A673 (cell line): ENCODE measurements at regions not wholly inside any gene's neighbourhood (a gene's known extent, or its start where the extent isn't known, plus 50 kb on each side); places are given as distances from the start of the nearest gene placed in this dataset.

Experiments
- BruUV-seq: library from RNA; stranded (reverse); fragments of 400-500 nt; replicated peaks from 2 replicates; lab custom pipeline; 2021; lab: Mats Ljungman, UMichigan
- CTCF ChIA-PET: fragments of 300-600 bp; sonication (Branson Sonifier 250); formaldehyde crosslinking; loops from one replicate; lab custom pipeline; 2022; ENCODE audit warnings: antibody characterized with exemption; lab: Charles Lee
- POLR2A ChIA-PET: fragments of 300-600 bp; sonication (Branson Sonifier 250); formaldehyde crosslinking; loops from one replicate; lab custom pipeline; 2022; ENCODE audit warnings: antibody characterized with exemption; ENCODE audit not compliant: low non-redundant PET; lab: Charles Lee
- DNase-seq: peaks from one replicate; pipeline ENCODE4 v3.0.0-alpha.2; 2015; ENCODE audit warnings: low spot score
- H3K27ac ChIP-seq: fragments of 200-600 bp; sonication (generic); 2 replicates; pipeline ENCODE4 v1.5.1; 2016; ENCODE audit warnings: mixed run types, low read depth, mild to moderate bottlenecking, mixed read lengths, antibody characterized with exemption, low read length; ENCODE audit not compliant: poor library complexity, severe bottlenecking
- H3K27me3 ChIP-seq: fragments of 200-600 bp; sonication (generic); replicated peaks from 2 replicates; pipeline ENCODE4 v1.6.1; 2017; ENCODE audit warnings: mixed run types, low read depth, mild to moderate bottlenecking, mixed read lengths, antibody characterized with exemption, low read length; ENCODE audit not compliant: insufficient read depth, poor library complexity
- H3K36me3 ChIP-seq: fragments of 200-600 bp; sonication (generic); 2 replicates; pipeline ENCODE4 v1.6.1; 2016; ENCODE audit warnings: mixed run types, mild to moderate bottlenecking, mixed read lengths, antibody characterized with exemption, low read length; ENCODE audit not compliant: insufficient read depth, poor library complexity, severe bottlenecking
- H3K4me1 ChIP-seq: fragments of 200-600 bp; sonication (generic); 2 replicates; pipeline ENCODE4 v1.6.1; 2017; ENCODE audit warnings: mixed run types, mild to moderate bottlenecking, mixed read lengths, antibody characterized with exemption, low read length; ENCODE audit not compliant: insufficient read depth, poor library complexity, severe bottlenecking
- H3K4me3 ChIP-seq: fragments of 200-600 bp; sonication (generic); 2 replicates; pipeline ENCODE4 v1.5.1; 2016; ENCODE audit warnings: low read depth, mixed run types, mild to moderate bottlenecking, mixed read lengths, low read length; ENCODE audit not compliant: poor library complexity, severe bottlenecking
- H3K9me3 ChIP-seq: fragments of 200-600 bp; sonication (generic); 2 replicates; pipeline ENCODE4 v1.6.1; 2016; ENCODE audit warnings: mixed run types, low read depth, mild to moderate bottlenecking, mixed read lengths, antibody characterized with exemption, low read length; ENCODE audit not compliant: poor library complexity, severe bottlenecking
- CTCF ChIP-seq: fragments of 300-800, 200-600 bp; sonication (generic); conservative IDR thresholded peaks from 2 replicates; pipeline ENCODE4 v1.5.1; 2017; ENCODE audit warnings: low read depth, mild to moderate bottlenecking, antibody characterized with exemption, low read length, moderate library complexity, mixed read lengths
- EZH2 ChIP-seq: fragments of 200-600 bp; sonication (generic); IDR thresholded peaks from 2 replicates; pipeline ENCODE4 v1.6.1; 2017; ENCODE audit warnings: borderline replicate concordance, low read depth, mild to moderate bottlenecking, mixed read lengths, antibody characterized with exemption, low read length; ENCODE audit not compliant: poor library complexity, severe bottlenecking
- intact Hi-C: fragments of 100-400 bp; cut with micrococcal nuclease; formaldehyde crosslinking; loops from one replicate; pipeline ENCODE4 v1.10.0; 2022; ENCODE audit not compliant: unreplicated experiment

GRCh38 chr7:4566714-4567113, 115.4 kb upstream of the FOXK1 start:
- TF ChIP-seq CTCF (no peak), EZH2 (no peak)
- H3K4me1 ChIP-seq, result no peaks in the 10 kb centered on the region
- no peaks in the 10 kb centered on the region for H3K36me3 ChIP-seq
- H3K9me3 ChIP-seq, result no peaks in the 10 kb centered on the region
- H3K27ac ChIP-seq, result no peak overlapping the region
- no peak for DNase-seq
- H3K4me3 ChIP-seq, result no peak overlapping the region
- CTCF ChIA-PET, result no interaction called here
- no TSS peak for BruUV-seq
- intact Hi-C loops, result no loop called here
- peaks cover 8% of the 10 kb centered on the region for H3K27me3 ChIP-seq
- POLR2A ChIA-PET, result no interaction called here

GRCh38 chr7:4574851-4575250, 107.2 kb upstream of the FOXK1 start:
- DNase-seq, result no peak
- Histone ChIP-seq H3K27me3 (peaks cover 5% of the 10 kb centered on the region), H3K27ac (no peak overlapping the region), H3K9me3 (no peaks in the 10 kb centered on the region), H3K4me3 (no peak overlapping the region), H3K36me3 (no peaks in the 10 kb centered on the region), H3K4me1 (no peaks in the 10 kb centered on the region)
- no peak for TF ChIP-seq CTCF
- no peak for TF ChIP-seq EZH2
- CTCF ChIA-PET, result no interaction called here
- intact Hi-C loops, result no loop called here
- POLR2A ChIA-PET, result interaction anchor here (0.6 kb wide), 1 partner anchor 1063 kb away, joined by 3 read pairs; no protein-coding TSS in a partner anchor
- BruUV-seq, result no TSS peak

DNA sequence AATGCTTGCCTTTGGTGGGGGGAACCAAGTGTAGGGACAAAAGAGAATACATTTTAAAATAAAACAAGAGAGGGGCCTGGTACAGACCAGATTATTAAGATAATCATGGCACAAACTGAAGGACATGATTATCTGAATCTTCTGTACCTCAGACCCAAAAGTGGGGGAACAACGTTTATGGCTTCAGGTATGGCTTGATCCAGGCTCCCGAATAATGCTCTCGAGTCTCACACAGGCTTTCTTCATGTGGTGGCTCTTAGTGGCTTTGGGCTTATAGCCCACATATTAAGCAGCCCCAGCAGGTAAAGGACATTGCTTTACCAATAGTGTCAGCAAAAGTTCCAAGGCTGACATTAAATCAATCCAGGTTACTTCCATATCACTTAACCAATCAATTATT, 106.8 kb upstream of the FOXK1 start:
- TF ChIP-seq EZH2 (no peak), CTCF (no peak)
- no peak overlapping the region for H3K27ac ChIP-seq
- no TSS peak for BruUV-seq
- H3K4me3 ChIP-seq, result no peak overlapping the region
- intact Hi-C loops, result no loop called here
- H3K9me3 ChIP-seq, result no peaks in the 10 kb centered on the region
- H3K36me3 ChIP-seq, result no peaks in the 10 kb centered on the region
- POLR2A ChIA-PET, result interaction anchor here (0.6 kb wide), 1 partner anchor 1063 kb away, joined by 3 read pairs; no protein-coding TSS in a partner anchor
- DNase-seq, result no peak
- peaks cover 5% of the 10 kb centered on the region for H3K27me3 ChIP-seq
- CTCF ChIA-PET, result no interaction called here
- no peaks in the 10 kb centered on the region for H3K4me1 ChIP-seq
